ENCODE measurements at regions not wholly inside any gene's neighbourhood (a gene's known extent, or its start where the extent isn't known, plus 50 kb on each side); places are given as distances from the start of the nearest gene placed in this dataset.

DNA sequence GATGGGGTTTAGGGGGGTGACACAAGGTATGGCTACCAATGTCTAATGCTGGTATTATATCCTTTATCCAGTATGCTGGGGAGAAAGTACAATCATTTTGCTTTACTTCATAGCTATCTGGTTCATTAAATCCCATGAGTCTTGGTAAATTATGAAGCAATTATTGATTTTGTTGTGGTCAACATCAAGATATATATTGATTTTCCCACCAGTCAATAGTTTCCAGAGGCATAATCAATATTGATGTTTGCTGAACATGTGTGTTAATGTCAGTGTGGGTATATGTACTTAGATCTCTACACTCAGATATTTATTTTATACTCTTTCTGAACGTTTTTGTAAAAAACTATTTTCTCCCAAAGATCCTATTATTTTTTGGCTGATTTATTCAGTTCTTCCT, 155.5 kb downstream of the BACH1 start:
- Mint-ChIP-seq H3K9me3 (peaks cover 2 to 7% of the 10 kb centered on the region in 2 donors), H3K27me3 (no peaks in the 10 kb centered on the region), H3K4me1 (peaks cover 2 to 7% of the 10 kb centered on the region in 2 donors), H3K36me3 (peaks cover 24 to 38% of the 10 kb centered on the region in 2 donors), H3K4me3 (no peak overlapping the region), H3K27ac (no peak overlapping the region)
- DNase-seq, result no peak
- no peak for ATAC-seq (replicated peaks)

DNA sequence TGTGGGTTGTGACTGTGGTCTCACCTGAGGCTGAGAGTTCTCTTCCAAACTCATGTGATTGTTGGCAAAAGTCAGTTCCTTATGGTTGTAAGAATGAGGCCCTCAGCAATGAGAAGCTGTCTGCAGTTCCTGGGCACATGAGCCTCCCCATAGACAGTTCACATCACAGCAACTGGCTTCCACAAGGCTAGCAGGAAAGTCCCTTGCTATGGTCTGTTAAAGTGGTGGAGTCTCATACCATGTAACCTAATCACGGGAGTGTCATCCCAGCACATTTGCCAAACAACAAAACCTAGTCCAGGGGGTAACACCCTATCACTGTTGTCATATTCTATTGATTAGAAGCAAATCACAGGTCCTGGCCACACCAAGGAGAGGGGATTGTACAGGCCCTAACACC, 163.8 kb downstream of the BACH1 start:
- DNase-seq, result no peak
- no peak for ATAC-seq (replicated peaks)
- H3K36me3 Mint-ChIP-seq, result peaks cover 34 to 54% of the 10 kb centered on the region in 2 donors
- H3K27me3 Mint-ChIP-seq, result no peaks in the 10 kb centered on the region
- peaks cover 0 to 2% of the 10 kb centered on the region in 2 donors for H3K9me3 Mint-ChIP-seq
- H3K27ac Mint-ChIP-seq, result no peak overlapping the region
- H3K4me1 Mint-ChIP-seq, result no peaks in the 10 kb centered on the region
- no peak overlapping the region for H3K4me3 Mint-ChIP-seq

DNA sequence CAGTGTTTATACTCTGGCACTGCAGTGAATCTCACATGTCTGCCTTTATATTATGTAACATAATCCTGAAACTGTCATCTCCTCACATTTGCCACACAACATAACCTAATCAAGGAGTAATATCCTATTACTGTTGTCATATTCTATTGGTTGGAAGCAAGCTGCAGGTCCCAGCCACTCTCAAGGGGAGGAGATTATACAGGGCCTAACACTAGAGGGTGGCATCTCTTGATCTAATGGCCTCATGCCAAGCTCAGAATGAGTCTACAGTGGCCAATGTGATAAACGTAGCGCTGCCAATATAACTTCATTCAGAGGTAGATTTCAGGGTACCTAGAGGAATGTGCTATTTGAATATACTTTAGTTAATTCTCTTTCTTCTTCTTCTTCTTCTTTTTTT, 166.8 kb downstream of the BACH1 start:
- ATAC-seq (replicated peaks) (no peak), DNase-seq (no peak)
- Mint-ChIP-seq H3K4me3 (no peak overlapping the region), H3K9me3 (peaks cover 0 to 2% of the 10 kb centered on the region in 2 donors), H3K27ac (no peak overlapping the region), H3K27me3 (no peaks in the 10 kb centered on the region), H3K36me3 (peaks cover 25 to 48% of the 10 kb centered on the region in 2 donors), H3K4me1 (peaks cover 2 to 16% of the 10 kb centered on the region in 2 donors)

- H3K36me3 Mint-ChIP-seq, result peaks cover 16 to 38% of the 10 kb centered on the region in 2 donors
- no peak overlapping the region for H3K27ac Mint-ChIP-seq
- DNase-seq, result no peak
- no peak for ATAC-seq (replicated peaks)
- H3K27me3 Mint-ChIP-seq, result no peaks in the 10 kb centered on the region
- H3K4me1 Mint-ChIP-seq, result peaks cover 5 to 23% of the 10 kb centered on the region in 2 donors
- H3K9me3 Mint-ChIP-seq, result no peaks in the 10 kb centered on the region
- H3K4me3 Mint-ChIP-seq, result no peak overlapping the region
Observed at GRCh38 chr21:29466532-29466931, 167.8 kb downstream of the BACH1 start.

- no peak overlapping the region for H3K4me3 Mint-ChIP-seq
- no peaks in the 10 kb centered on the region for H3K27me3 Mint-ChIP-seq
- H3K9me3 Mint-ChIP-seq, result peaks cover 0 to 2% of the 10 kb centered on the region in 2 donors
- ATAC-seq (replicated peaks) (no peak), DNase-seq (no peak)
- no peak overlapping the region for H3K27ac Mint-ChIP-seq
- peaks cover 6 to 26% of the 10 kb centered on the region in 2 donors for H3K4me1 Mint-ChIP-seq
- peaks cover 20 to 49% of the 10 kb centered on the region in 2 donors for H3K36me3 Mint-ChIP-seq
Observed at GRCh38 chr21:29470397-29470796, 171.7 kb downstream of the BACH1 start.

DNA sequence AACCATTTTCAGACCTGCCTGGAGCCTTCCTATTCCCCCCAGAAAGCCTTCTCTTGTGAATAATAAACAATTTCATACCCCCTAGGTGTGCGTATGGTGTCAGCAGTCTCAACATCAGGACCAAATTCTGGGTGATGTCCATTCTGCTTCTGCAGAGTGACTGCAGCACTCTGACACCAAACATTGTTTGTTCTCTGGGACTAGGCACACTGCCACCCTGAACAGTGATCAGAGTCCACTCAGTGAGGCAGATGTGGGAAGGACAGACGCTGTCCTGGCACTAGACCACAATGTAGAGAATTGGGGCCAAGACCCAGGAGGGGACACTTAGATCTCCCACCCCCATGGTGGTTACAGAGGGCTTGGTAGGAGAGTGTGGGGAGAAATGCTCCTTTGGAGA, 175.1 kb downstream of the BACH1 start:
- peaks cover 18 to 36% of the 10 kb centered on the region in 2 donors for H3K36me3 Mint-ChIP-seq
- DNase-seq, result no peak
- H3K27ac Mint-ChIP-seq, result peak overlapping the region; percentile 4
- H3K4me1 Mint-ChIP-seq, result peaks cover 8 to 29% of the 10 kb centered on the region in 2 donors
- no peaks in the 10 kb centered on the region for H3K27me3 Mint-ChIP-seq
- H3K4me3 Mint-ChIP-seq, result no peak overlapping the region
- H3K9me3 Mint-ChIP-seq, result peaks cover 0 to 2% of the 10 kb centered on the region in 2 donors
- no peak for ATAC-seq (replicated peaks)

- H3K27ac Mint-ChIP-seq, result no peak overlapping the region
- no peak overlapping the region for H3K4me3 Mint-ChIP-seq
- peaks cover 18 to 33% of the 10 kb centered on the region in 2 donors for H3K36me3 Mint-ChIP-seq
- peaks cover 0 to 2% of the 10 kb centered on the region in 2 donors for H3K9me3 Mint-ChIP-seq
- DNase-seq (no peak), ATAC-seq (replicated peaks) (no peak)
- H3K4me1 Mint-ChIP-seq, result peaks cover 8 to 25% of the 10 kb centered on the region in 2 donors
- H3K27me3 Mint-ChIP-seq, result no peaks in the 10 kb centered on the region
Observed at GRCh38 chr21:29475329-29475728, 176.6 kb downstream of the BACH1 start.

DNA sequence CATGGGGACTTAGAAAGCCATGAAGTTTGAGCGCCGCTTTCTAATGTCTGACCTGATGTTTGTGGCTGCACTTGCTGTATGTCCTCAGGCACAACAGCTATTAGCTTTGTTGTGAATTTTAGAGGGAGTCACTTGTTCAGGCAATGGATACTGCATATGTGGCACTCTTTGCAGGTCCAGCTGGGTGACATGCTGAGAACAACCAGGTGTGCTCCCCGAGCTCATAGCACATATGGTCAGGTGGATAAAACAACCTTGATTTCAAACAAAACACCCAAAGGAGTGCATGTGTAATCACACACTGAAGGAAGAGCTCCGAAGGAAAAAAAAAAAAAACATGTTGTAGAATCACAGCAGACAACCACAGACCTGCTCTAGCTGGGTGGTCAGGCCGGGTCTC, 178.6 kb downstream of the BACH1 start:
- no peak for ATAC-seq (replicated peaks)
- Mint-ChIP-seq H3K27me3 (no peaks in the 10 kb centered on the region), H3K4me3 (no peak overlapping the region), H3K27ac (no peak overlapping the region), H3K9me3 (peaks cover 0 to 2% of the 10 kb centered on the region in 2 donors), H3K4me1 (peaks cover 3 to 13% of the 10 kb centered on the region in 2 donors), H3K36me3 (peaks cover 20 to 36% of the 10 kb centered on the region in 2 donors)
- DNase-seq, result no peak

- H3K27ac Mint-ChIP-seq, result no peak overlapping the region
- no peaks in the 10 kb centered on the region for H3K27me3 Mint-ChIP-seq
- no peak overlapping the region for H3K4me3 Mint-ChIP-seq
- peaks cover 25 to 35% of the 10 kb centered on the region in 2 donors for H3K36me3 Mint-ChIP-seq
- H3K4me1 Mint-ChIP-seq, result peaks cover 3 to 13% of the 10 kb centered on the region in 2 donors
- DNase-seq, result no peak
- H3K9me3 Mint-ChIP-seq, result peaks cover 0 to 2% of the 10 kb centered on the region in 2 donors
- ATAC-seq (replicated peaks), result no peak
Observed at GRCh38 chr21:29477941-29478340, 179.2 kb downstream of the BACH1 start.

- H3K4me3 Mint-ChIP-seq, result no peak overlapping the region
- H3K27ac Mint-ChIP-seq, result no peak overlapping the region
- H3K4me1 Mint-ChIP-seq, result peaks cover 2 to 11% of the 10 kb centered on the region in 2 donors
- DNase-seq (no peak), ATAC-seq (replicated peaks) (no peak)
- H3K27me3 Mint-ChIP-seq, result no peaks in the 10 kb centered on the region
- H3K36me3 Mint-ChIP-seq, result peaks cover 27 to 44% of the 10 kb centered on the region in 2 donors
- peaks cover 0 to 5% of the 10 kb centered on the region in 2 donors for H3K9me3 Mint-ChIP-seq
Observed at GRCh38 chr21:29481081-29481480, 182.4 kb downstream of the BACH1 start.

DNA sequence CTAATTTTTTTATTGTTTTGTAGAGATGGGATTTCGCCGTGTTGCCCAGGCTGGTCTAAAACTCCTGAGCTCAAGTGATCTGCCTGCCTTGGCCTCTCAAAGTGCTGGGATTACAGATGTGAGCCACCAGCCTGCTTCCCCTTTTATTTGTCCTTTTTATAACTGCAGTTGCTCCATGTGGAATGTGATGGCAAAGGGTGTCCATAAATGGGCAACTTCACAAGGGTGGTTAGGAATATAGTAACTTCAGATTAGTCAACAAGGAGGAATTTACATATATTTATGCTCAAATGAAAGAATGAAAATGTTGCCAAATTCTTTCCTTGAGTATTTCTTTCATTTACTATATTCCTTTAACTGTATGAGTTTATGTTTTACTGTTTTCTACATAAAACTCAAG, 182.9 kb downstream of the BACH1 start:
- Mint-ChIP-seq H3K9me3 (peaks cover 0 to 5% of the 10 kb centered on the region in 2 donors), H3K4me3 (no peak overlapping the region), H3K4me1 (peaks cover 0 to 6% of the 10 kb centered on the region in 2 donors), H3K27ac (no peak overlapping the region), H3K27me3 (no peaks in the 10 kb centered on the region), H3K36me3 (peaks cover 27 to 44% of the 10 kb centered on the region in 2 donors)
- no peak for DNase-seq
- no peak for ATAC-seq (replicated peaks)

GRCh38 chr21:29486306-29486807, 187.6 kb downstream of the BACH1 start:
- Mint-ChIP-seq H3K4me1 (no peaks in the 10 kb centered on the region), H3K36me3 (peaks cover 20 to 31% of the 10 kb centered on the region in 2 donors), H3K27ac (no peak overlapping the region), H3K9me3 (peaks cover 0 to 5% of the 10 kb centered on the region in 2 donors), H3K4me3 (no peak overlapping the region), H3K27me3 (no peaks in the 10 kb centered on the region)
- no peak for DNase-seq
- no peak for ATAC-seq (replicated peaks)

All from stimulated activated naive B cell treated with anti-CD40 and anti-IgM and Interleukin-4, amounts not matched to agents 10 μg/mL and 1 μg/mL and 100 μg/mL, for 72 hours (primary cell).